ENCODE measurements at regions not wholly inside any gene's neighbourhood (a gene's known extent, or its start where the extent isn't known, plus 50 kb on each side); places are given as distances from the start of the nearest gene placed in this dataset.

GRCh38 chr21:32216293-32216692 lies 62.6 kb downstream of the MIS18A start:
- H3K4me3 ChIP-seq (ENCODE audit: low read length), result no peak overlapping the region
- no peak for DNase-seq (ENCODE audit: low read depth)
- no peak for TF ChIP-seq CTCF (IDR thresholded peaks at IDR 0.05; ENCODE audit: insufficient read depth, low read depth, low read length, missing control alignments)

- DNase-seq (ENCODE audit: low read depth), result no peak
- H3K4me3 ChIP-seq (ENCODE audit: low read length), result no peak overlapping the region
- TF ChIP-seq CTCF (IDR thresholded peaks at IDR 0.05; ENCODE audit: insufficient read depth, low read depth, low read length, missing control alignments), result no peak
Measured at GRCh38 chr21:32215306-32215685, 63.6 kb downstream of the MIS18A start.

GRCh38 chr21:32214654-32215305 lies 64.1 kb downstream of the MIS18A start:
- DNase-seq (ENCODE audit: low read depth), result no peak
- TF ChIP-seq CTCF (IDR thresholded peaks at IDR 0.05; ENCODE audit: insufficient read depth, low read depth, low read length, missing control alignments), result no peak
- no peak overlapping the region for H3K4me3 ChIP-seq (ENCODE audit: low read length)

GRCh38 chr21:32212116-32212515 lies 66.7 kb downstream of the MIS18A start:
- no peak for TF ChIP-seq CTCF (IDR thresholded peaks at IDR 0.05; ENCODE audit: insufficient read depth, low read depth, low read length, missing control alignments)
- H3K4me3 ChIP-seq (ENCODE audit: low read length), result no peak overlapping the region
- DNase-seq (ENCODE audit: low read depth), result no peak

GRCh38 chr21:32211306-32211705 lies 67.5 kb downstream of the MIS18A start:
- no peak for DNase-seq (ENCODE audit: low read depth)
- H3K4me3 ChIP-seq (ENCODE audit: low read length), result no peak overlapping the region
- TF ChIP-seq CTCF (IDR thresholded peaks at IDR 0.05; ENCODE audit: insufficient read depth, low read depth, low read length, missing control alignments), result no peak

- no peak for DNase-seq (ENCODE audit: low read depth)
- TF ChIP-seq CTCF (IDR thresholded peaks at IDR 0.05; ENCODE audit: insufficient read depth, low read depth, low read length, missing control alignments), result no peak
Measured at GRCh38 chr21:32209580-32209979, 69.3 kb downstream of the MIS18A start.

GRCh38 chr21:32207406-32207716 lies 71.5 kb downstream of the MIS18A start:
- DNase-seq (ENCODE audit: low read depth), result no peak
- no peak overlapping the region for H3K4me3 ChIP-seq (ENCODE audit: low read length)
- no peak for TF ChIP-seq CTCF (IDR thresholded peaks at IDR 0.05; ENCODE audit: insufficient read depth, low read depth, low read length, missing control alignments)

More at GRCh38 chr21:32209580-32209979, 69.3 kb downstream of the MIS18A start:
- no peak overlapping the region for H3K4me3 ChIP-seq (ENCODE audit: low read length)

All from epithelial cell of esophagus (primary cell).